ENCODE measurements at regions not wholly inside any gene's neighbourhood (a gene's known extent, or its start where the extent isn't known, plus 50 kb on each side); places are given as distances from the start of the nearest gene placed in this dataset.

GRCh38 chr10:43983856-43984271, 335.2 kb upstream of the ZNF32 start:
- DNase-seq = no peak
- H3K4me3 ChIP-seq = no peak overlapping the region
- TF ChIP-seq EP300 (IDR thresholded peaks at IDR 0.05; ENCODE audit: low read depth) (no peak), POLR2A (IDR thresholded peaks at IDR 0.05) (no peak), POLR2AphosphoS5 (IDR thresholded peaks at IDR 0.05) (no peak), CTCF (IDR thresholded peaks at IDR 0.05) (no peak)
- in situ Hi-C loops (cut with MboI; ENCODE audit: low pct_ligation_motif_present in 1 of 4, low pct_unique_long_range_greater_than_20kb in 1 of 4, low sequenced_read_pairs in 3 of 4) (loop anchor here in 1 of 4 donors (25.0 kb wide), 1 partner anchor 103 kb away; no protein-coding TSS in a partner anchor), intact Hi-C loops (cut with DNase I; ENCODE audit: low total_unique reads) (no loop called here)
- no peak overlapping the region for H3K27ac ChIP-seq
- no peaks in the 10 kb centered on the region for H3K36me3 ChIP-seq
- no peaks in the 10 kb centered on the region for H3K4me1 ChIP-seq
- 88 to 100% methylated on average over 1 of the region's 1 CpG for WGBS, 2 donors (ENCODE audit: low coverage in 1 of 2)
- no peaks in the 10 kb centered on the region for H3K9me3 ChIP-seq
- H3K27me3 ChIP-seq = no peaks in the 10 kb centered on the region

- intact Hi-C loops (cut with DNase I; ENCODE audit: low total_unique reads) = no loop called here
- H3K36me3 ChIP-seq = no peaks in the 10 kb centered on the region
- no peaks in the 10 kb centered on the region for H3K4me1 ChIP-seq
- in situ Hi-C loops (cut with MboI; ENCODE audit: low pct_ligation_motif_present in 1 of 4, low pct_unique_long_range_greater_than_20kb in 1 of 4, low sequenced_read_pairs in 3 of 4) = loop anchor here in 1 of 4 donors (25.0 kb wide), 1 partner anchor 104 kb away; no protein-coding TSS in a partner anchor
- H3K4me3 ChIP-seq = no peak overlapping the region
- no peaks in the 10 kb centered on the region for H3K9me3 ChIP-seq
- no peaks in the 10 kb centered on the region for H3K27me3 ChIP-seq
- no peak overlapping the region for H3K27ac ChIP-seq
- DNase-seq = no peak
- 79% methylated on average over 6 of the region's 6 CpGs; no CpG with 5 or more reads in 1 of the 2 donors for whole genome bisulfite sequencing, 2 donors (ENCODE audit: low coverage in 1 of 2)
- TF ChIP-seq POLR2AphosphoS5 (IDR thresholded peaks at IDR 0.05) = no peak
- no peak for TF ChIP-seq POLR2A (IDR thresholded peaks at IDR 0.05)
- TF ChIP-seq CTCF (IDR thresholded peaks at IDR 0.05) = no peak
- no peak for TF ChIP-seq EP300 (IDR thresholded peaks at IDR 0.05; ENCODE audit: low read depth)
These were observed 334.7 kb upstream of the ZNF32 start for GRCh38 chr10:43983405-43983804.

- Histone ChIP-seq H3K27ac (no peak overlapping the region), H3K9me3 (no peaks in the 10 kb centered on the region), H3K4me3 (no peak overlapping the region), H3K36me3 (no peaks in the 10 kb centered on the region), H3K4me1 (no peaks in the 10 kb centered on the region), H3K27me3 (no peaks in the 10 kb centered on the region)
- intact Hi-C loops (cut with DNase I; ENCODE audit: low total_unique reads) (no loop called here), in situ Hi-C loops (cut with MboI; ENCODE audit: low pct_ligation_motif_present in 1 of 4, low pct_unique_long_range_greater_than_20kb in 1 of 4, low sequenced_read_pairs in 3 of 4) (loop anchor here in 1 of 4 donors (25.0 kb wide), 1 partner anchor 105 kb away; no protein-coding TSS in a partner anchor)
- no peak for DNase-seq
- 83% methylated on average over 2 to 3 of the region's 3 CpGs for WGBS, 2 donors (ENCODE audit: low coverage in 1 of 2)
- no peak for TF ChIP-seq CTCF (IDR thresholded peaks at IDR 0.05)
- TF ChIP-seq EP300 (IDR thresholded peaks at IDR 0.05; ENCODE audit: low read depth) = no peak
- TF ChIP-seq POLR2AphosphoS5 (IDR thresholded peaks at IDR 0.05) = no peak
- no peak for TF ChIP-seq POLR2A (IDR thresholded peaks at IDR 0.05)
These were observed 333.6 kb upstream of the ZNF32 start for GRCh38 chr10:43982250-43982649.

- Histone ChIP-seq H3K27ac (no peak overlapping the region), H3K9me3 (no peaks in the 10 kb centered on the region), H3K4me3 (no peak overlapping the region), H3K36me3 (no peaks in the 10 kb centered on the region), H3K4me1 (no peaks in the 10 kb centered on the region), H3K27me3 (no peaks in the 10 kb centered on the region)
- in situ Hi-C loops (cut with MboI; ENCODE audit: low pct_ligation_motif_present in 1 of 4, low pct_unique_long_range_greater_than_20kb in 1 of 4, low sequenced_read_pairs in 3 of 4) = loop anchor here in 1 of 4 donors (25.0 kb wide), 1 partner anchor 106 kb away; no protein-coding TSS in a partner anchor
- no peak for TF ChIP-seq EP300 (IDR thresholded peaks at IDR 0.05; ENCODE audit: low read depth)
- no peak for TF ChIP-seq POLR2A (IDR thresholded peaks at IDR 0.05)
- TF ChIP-seq POLR2AphosphoS5 (IDR thresholded peaks at IDR 0.05) = no peak
- TF ChIP-seq CTCF (IDR thresholded peaks at IDR 0.05) = no peak
- WGBS, 2 donors (ENCODE audit: low coverage in 1 of 2) = 61 to 89% methylated on average over 2 of the region's 2 CpGs
- intact Hi-C loops (cut with DNase I; ENCODE audit: low total_unique reads) = no loop called here
- no peak for DNase-seq
These were observed 333.0 kb upstream of the ZNF32 start for GRCh38 chr10:43981696-43982095.

Measured in transverse colon (tissue), 4 donors.